ENCODE measurements at regions not wholly inside any gene's neighbourhood (a gene's known extent, or its start where the extent isn't known, plus 50 kb on each side); places are given as distances from the start of the nearest gene placed in this dataset.
A peak's percentile ranks its signal among the peaks of the same experiment; 100 is the strongest.

- in situ Hi-C loops (cut with HindIII; ENCODE audit: low sequenced_read_pairs), result no loop called here
- no peak for DNase-seq (ENCODE audit: low read depth)
- no peak overlapping the region for H3K4me3 ChIP-seq (ENCODE audit: low read depth, low read length)
- TF ChIP-seq, protein P1, sequence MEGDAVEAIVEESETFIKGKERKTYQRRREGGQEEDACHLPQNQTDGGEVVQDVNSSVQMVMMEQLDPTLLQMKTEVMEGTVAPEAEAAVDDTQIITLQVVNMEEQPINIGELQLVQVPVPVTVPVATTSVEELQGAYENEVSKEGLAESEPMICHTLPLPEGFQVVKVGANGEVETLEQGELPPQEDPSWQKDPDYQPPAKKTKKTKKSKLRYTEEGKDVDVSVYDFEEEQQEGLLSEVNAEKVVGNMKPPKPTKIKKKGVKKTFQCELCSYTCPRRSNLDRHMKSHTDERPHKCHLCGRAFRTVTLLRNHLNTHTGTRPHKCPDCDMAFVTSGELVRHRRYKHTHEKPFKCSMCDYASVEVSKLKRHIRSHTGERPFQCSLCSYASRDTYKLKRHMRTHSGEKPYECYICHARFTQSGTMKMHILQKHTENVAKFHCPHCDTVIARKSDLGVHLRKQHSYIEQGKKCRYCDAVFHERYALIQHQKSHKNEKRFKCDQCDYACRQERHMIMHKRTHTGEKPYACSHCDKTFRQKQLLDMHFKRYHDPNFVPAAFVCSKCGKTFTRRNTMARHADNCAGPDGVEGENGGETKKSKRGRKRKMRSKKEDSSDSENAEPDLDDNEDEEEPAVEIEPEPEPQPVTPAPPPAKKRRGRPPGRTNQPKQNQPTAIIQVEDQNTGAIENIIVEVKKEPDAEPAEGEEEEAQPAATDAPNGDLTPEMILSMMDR (IDR thresholded peaks at IDR 0.05; ENCODE audit: low read depth, low read length, missing control alignments), result no peak
Observed at GRCh38 chr2:220096406-220096805, 469.0 kb downstream of the SLC4A3 start.

- no peak for DNase-seq (ENCODE audit: low read depth)
- H3K4me3 ChIP-seq (ENCODE audit: low read depth, low read length), result no peak overlapping the region
- in situ Hi-C loops (cut with HindIII; ENCODE audit: low sequenced_read_pairs), result no loop called here
- TF ChIP-seq, protein P1 (IDR thresholded peaks at IDR 0.05; ENCODE audit: low read depth, low read length, missing control alignments), result no peak
Observed at GRCh38 chr2:220101980-220102379, 474.6 kb downstream of the SLC4A3 start.

- in situ Hi-C loops (cut with HindIII; ENCODE audit: low sequenced_read_pairs), result no loop called here
- TF ChIP-seq, protein P1 (IDR thresholded peaks at IDR 0.05; ENCODE audit: low read depth, low read length, missing control alignments), result no peak
- no peak overlapping the region for H3K4me3 ChIP-seq (ENCODE audit: low read depth, low read length)
- DNase-seq (ENCODE audit: low read depth), result no peak
Observed at GRCh38 chr2:220103596-220103995, 476.2 kb downstream of the SLC4A3 start.

DNA sequence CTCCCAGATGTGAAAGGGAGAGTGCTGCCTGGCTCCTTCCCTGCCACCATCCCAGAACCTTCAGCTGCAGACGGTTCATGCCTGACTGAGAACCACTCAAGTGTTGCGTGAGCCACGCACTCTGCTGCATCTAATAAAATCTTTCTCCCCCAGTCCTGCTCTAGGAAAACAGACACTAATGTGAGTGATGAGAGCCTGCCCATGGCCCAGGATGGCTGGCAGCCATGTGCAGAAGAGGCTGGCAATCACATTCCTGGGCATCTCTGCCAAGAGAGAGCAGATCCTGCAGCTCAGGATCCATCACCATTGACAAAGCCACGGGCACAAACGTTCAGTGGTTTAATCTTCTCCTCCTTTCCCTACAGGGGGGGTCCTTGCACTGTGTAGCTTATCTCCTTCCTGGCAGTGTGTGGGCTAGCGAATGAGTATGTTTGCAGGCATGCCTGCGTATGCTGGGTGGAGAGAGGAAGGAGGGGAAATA is 477.5 kb downstream of the SLC4A3 start:
- no peak overlapping the region for H3K4me3 ChIP-seq (ENCODE audit: low read depth, low read length)
- DNase-seq (ENCODE audit: low read depth), result peak; percentile 60
- in situ Hi-C loops (cut with HindIII; ENCODE audit: low sequenced_read_pairs), result no loop called here
- TF ChIP-seq, protein P1 (IDR thresholded peaks at IDR 0.05; ENCODE audit: low read depth, low read length, missing control alignments), result peak; percentile 55

DNA sequence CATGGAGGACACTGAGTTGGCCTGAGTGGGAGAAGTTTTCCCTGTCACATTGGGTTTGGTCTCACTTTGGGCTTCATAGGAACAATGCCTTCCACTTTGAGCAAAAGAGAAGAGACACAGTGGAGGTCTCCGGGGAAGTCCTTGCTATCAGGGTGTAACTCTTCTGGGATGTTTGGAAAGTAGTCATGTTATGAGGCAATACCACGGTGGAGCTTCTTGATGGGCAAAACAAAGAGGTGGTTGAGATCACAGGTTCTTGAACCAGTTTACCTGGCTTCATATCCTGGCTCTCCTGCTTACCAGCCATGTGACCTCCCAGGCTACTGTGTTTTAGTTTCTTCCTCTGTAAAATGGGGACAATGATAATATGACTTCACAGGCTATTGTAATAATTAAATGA is 478.6 kb downstream of the SLC4A3 start:
- in situ Hi-C loops (cut with HindIII; ENCODE audit: low sequenced_read_pairs), result no loop called here
- H3K4me3 ChIP-seq (ENCODE audit: low read depth, low read length), result no peak overlapping the region
- DNase-seq (ENCODE audit: low read depth), result no peak
- TF ChIP-seq, protein P1 (IDR thresholded peaks at IDR 0.05; ENCODE audit: low read depth, low read length, missing control alignments), result no peak

- H3K4me3 ChIP-seq (ENCODE audit: low read depth, low read length), result no peak overlapping the region
- no peak for DNase-seq (ENCODE audit: low read depth)
- TF ChIP-seq, protein P1 (IDR thresholded peaks at IDR 0.05; ENCODE audit: low read depth, low read length, missing control alignments), result no peak
- in situ Hi-C loops (cut with HindIII; ENCODE audit: low sequenced_read_pairs), result no loop called here
Observed at GRCh38 chr2:220107380-220107791, 480.0 kb downstream of the SLC4A3 start.

- no peak for DNase-seq (ENCODE audit: low read depth)
- in situ Hi-C loops (cut with HindIII; ENCODE audit: low sequenced_read_pairs), result no loop called here
- TF ChIP-seq, protein P1 (IDR thresholded peaks at IDR 0.05; ENCODE audit: low read depth, low read length, missing control alignments), result no peak
Observed at GRCh38 chr2:220114443-220114842, 487.0 kb downstream of the SLC4A3 start.

More at GRCh38 chr2:220114443-220114842, 487.0 kb downstream of the SLC4A3 start:
- no peak overlapping the region for H3K4me3 ChIP-seq (ENCODE audit: low read depth, low read length)

Measured in astrocyte of the cerebellum (primary cell).